ENCODE measurements at regions not wholly inside any gene's neighbourhood (a gene's known extent, or its start where the extent isn't known, plus 50 kb on each side); places are given as distances from the start of the nearest gene placed in this dataset.

DNA sequence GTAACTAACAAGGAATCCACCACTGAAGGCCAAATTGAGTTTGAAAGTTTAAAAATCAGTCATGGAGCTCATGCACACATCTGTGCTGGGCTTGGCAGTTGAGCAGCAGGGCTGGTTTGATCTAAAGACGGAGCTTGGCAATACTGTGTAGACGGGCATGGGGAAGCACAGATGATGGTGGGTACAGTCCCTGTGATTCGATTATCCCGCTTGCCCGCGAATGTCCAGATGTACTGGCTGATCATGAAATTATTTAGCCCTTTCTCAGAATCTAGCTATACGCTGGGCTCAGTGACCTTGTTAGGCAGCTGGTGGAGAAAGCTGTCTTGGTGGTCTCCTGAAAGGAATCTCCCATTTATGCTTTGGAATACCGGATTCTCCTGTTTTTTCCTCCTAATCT lies 74.8 kb upstream of the SOX11 start:
- TF ChIP-seq, protein P1, sequence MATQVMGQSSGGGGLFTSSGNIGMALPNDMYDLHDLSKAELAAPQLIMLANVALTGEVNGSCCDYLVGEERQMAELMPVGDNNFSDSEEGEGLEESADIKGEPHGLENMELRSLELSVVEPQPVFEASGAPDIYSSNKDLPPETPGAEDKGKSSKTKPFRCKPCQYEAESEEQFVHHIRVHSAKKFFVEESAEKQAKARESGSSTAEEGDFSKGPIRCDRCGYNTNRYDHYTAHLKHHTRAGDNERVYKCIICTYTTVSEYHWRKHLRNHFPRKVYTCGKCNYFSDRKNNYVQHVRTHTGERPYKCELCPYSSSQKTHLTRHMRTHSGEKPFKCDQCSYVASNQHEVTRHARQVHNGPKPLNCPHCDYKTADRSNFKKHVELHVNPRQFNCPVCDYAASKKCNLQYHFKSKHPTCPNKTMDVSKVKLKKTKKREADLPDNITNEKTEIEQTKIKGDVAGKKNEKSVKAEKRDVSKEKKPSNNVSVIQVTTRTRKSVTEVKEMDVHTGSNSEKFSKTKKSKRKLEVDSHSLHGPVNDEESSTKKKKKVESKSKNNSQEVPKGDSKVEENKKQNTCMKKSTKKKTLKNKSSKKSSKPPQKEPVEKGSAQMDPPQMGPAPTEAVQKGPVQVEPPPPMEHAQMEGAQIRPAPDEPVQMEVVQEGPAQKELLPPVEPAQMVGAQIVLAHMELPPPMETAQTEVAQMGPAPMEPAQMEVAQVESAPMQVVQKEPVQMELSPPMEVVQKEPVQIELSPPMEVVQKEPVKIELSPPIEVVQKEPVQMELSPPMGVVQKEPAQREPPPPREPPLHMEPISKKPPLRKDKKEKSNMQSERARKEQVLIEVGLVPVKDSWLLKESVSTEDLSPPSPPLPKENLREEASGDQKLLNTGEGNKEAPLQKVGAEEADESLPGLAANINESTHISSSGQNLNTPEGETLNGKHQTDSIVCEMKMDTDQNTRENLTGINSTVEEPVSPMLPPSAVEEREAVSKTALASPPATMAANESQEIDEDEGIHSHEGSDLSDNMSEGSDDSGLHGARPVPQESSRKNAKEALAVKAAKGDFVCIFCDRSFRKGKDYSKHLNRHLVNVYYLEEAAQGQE (IDR thresholded peaks at IDR 0.05; ENCODE audit: insufficient read depth in 1 of 2, low read depth in 2 of 2, low read length in 2 of 2), result no peak
- TF ChIP-seq TAF1 (IDR thresholded peaks at IDR 0.05; ENCODE audit: borderline replicate concordance, insufficient read depth, low read length) (no peak), SIN3A (IDR thresholded peaks at IDR 0.05; ENCODE audit: borderline replicate concordance, insufficient read depth, low read length) (no peak), POLR2AphosphoS5 (IDR thresholded peaks at IDR 0.05; ENCODE audit: low read depth, low read length) (no peak), FOXP2 (optimal IDR thresholded peaks at IDR 0.05; ENCODE audit: borderline replicate concordance, extremely low read depth, extremely low read length, insufficient read depth) (no peak)

DNA sequence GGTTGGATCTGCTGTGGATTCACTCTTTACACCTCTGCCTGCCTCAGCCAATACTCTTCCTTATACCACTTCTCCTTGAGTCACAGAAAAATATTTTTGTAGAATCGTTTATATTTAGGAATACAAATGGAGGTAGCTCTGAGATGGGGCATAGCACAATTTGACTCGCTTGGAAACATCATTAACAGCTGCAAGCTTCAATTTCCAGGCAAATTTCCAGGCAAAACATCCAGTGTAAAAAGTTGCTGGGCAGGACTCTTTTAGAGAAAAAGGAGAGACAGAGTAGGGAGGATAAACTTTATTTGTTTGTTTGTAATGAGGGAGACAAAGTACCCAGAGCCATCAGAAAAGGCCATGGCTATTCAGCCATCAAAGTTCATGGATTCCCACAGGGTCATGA lies 74.4 kb upstream of the SOX11 start:
- TF ChIP-seq, protein P1 (IDR thresholded peaks at IDR 0.05; ENCODE audit: insufficient read depth in 1 of 2, low read depth in 2 of 2, low read length in 2 of 2), result no peak
- no peak for TF ChIP-seq POLR2AphosphoS5 (IDR thresholded peaks at IDR 0.05; ENCODE audit: low read depth, low read length)
- TF ChIP-seq SIN3A (IDR thresholded peaks at IDR 0.05; ENCODE audit: borderline replicate concordance, insufficient read depth, low read length), result no peak
- TF ChIP-seq TAF1 (IDR thresholded peaks at IDR 0.05; ENCODE audit: borderline replicate concordance, insufficient read depth, low read length), result no peak
- no peak for TF ChIP-seq FOXP2 (optimal IDR thresholded peaks at IDR 0.05; ENCODE audit: borderline replicate concordance, extremely low read depth, extremely low read length, insufficient read depth)

GRCh38 chr2:5618271-5618670 lies 73.9 kb upstream of the SOX11 start:
- TF ChIP-seq POLR2AphosphoS5 (IDR thresholded peaks at IDR 0.05; ENCODE audit: low read depth, low read length) (no peak), SIN3A (IDR thresholded peaks at IDR 0.05; ENCODE audit: borderline replicate concordance, insufficient read depth, low read length) (no peak)
